Stimulated activated CD8-positive, alpha-beta memory T cell treated with anti-CD3 and anti-CD28 coated beads, Interleukin-12 subunit alpha, Interleukin-12 subunit beta, amount 100 ng/mL, for 1 hour (primary cell): ENCODE measurements at regions not wholly inside any gene's neighbourhood (a gene's known extent, or its start where the extent isn't known, plus 50 kb on each side); places are given as distances from the start of the nearest gene placed in this dataset.
"Not testable (repeated sequence)": the region's sequence is repeated elsewhere in the genome, so short reads cannot be mapped to it uniquely, and the experiment has no call there.

Experiments
- DNase-seq: peaks from one replicate; pipeline ENCODE4 v3.0.0-alpha.2; 2020; ENCODE audit warnings: low read depth

DNA sequence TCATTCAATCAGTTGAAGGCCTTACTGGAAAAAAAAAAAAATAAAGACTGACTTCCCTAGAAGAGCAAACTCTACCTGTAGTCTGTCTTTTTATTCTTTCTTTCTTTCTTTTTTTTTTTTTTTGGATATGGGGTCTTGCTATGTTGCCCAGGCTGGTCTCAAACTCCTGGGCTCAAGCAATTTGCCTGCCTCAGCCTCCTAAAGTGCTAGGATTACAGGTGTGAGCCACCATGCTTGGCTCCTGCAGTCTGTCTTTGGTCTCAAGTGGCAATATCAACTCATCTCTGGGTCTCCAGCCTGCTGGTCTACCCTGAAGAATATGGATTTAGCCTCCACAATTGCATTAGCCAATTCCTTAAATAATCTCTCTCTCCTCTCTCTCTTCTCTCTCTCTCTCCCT is 167.7 kb upstream of the P2RY1 start:
- DNase-seq, result no peak

DNA sequence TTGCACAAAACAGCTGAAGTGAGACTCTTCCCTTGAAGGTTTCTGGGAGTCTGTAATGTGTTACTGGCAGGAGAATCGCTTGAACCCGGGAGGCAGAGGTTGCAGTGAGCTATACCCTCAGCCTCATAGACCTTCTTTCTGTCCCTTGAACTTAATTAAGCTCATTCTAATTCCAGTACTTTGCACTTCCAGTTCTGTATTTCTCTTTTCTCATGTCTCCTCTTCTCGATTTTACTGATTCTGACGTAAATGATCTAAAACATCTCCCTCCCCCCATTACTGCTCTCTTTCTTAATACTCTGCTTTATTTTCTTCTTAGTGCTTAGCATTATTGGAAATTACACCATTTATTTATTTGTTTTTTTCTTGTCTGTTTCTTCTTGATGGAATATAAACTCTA is 165.4 kb upstream of the P2RY1 start:
- no peak for DNase-seq

DNA sequence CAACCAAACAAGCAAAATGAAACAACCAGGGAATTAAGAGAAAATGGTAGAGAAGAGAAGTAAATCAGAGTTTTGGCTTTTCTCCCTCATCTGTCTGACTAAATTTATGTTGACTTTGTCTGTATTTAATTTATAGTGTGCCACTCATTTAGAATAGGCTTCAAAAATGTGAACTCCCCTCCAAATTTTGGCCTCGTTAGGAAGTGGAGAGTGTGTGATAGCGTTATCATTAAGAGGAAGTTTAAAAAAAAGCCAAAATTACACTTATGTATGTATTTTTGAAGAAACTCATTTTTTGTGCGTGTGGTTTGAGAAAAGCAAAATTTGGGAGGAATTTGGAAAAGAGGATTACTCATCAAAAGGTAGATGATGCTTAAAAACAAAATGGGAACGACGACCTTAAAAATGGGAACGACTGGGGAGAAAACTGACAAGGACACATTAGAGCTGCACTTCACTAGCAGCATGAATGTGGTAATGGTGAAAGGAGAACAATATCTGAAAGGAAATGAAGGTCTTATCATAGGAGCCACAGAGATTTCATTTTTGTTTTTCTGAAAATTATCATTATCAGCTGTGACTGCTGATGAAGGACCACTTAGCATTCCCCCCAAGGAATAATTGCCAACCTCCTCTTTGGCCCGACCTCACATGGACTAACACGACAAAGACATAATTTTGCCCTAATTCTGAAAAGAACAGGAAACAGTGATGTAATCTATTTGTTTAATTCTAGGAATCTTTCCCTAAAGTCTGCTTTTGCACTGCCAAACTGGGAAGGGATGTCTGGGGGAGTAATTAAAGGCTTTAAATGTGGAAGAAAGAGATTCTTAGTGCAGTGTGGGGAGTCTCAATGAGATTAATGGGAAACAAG is 163.2 kb upstream of the P2RY1 start:
- no peak for DNase-seq

DNA sequence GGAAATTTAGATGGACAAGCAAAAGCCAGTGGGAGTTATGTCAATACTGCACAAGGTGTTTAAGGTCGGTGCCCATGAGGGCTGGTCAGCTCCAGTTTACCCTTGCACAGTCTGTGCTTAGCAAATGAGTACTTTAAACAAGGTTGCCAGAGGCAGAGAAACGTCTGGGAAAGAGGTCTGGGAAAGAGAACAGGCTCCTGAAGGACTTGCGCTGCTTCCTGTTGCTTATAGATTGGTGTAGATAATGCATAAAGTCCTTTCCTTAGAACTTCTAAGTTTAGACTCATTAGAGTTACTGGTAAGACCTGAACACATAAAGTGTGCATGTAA is 162.6 kb upstream of the P2RY1 start:
- DNase-seq, result no peak

DNA sequence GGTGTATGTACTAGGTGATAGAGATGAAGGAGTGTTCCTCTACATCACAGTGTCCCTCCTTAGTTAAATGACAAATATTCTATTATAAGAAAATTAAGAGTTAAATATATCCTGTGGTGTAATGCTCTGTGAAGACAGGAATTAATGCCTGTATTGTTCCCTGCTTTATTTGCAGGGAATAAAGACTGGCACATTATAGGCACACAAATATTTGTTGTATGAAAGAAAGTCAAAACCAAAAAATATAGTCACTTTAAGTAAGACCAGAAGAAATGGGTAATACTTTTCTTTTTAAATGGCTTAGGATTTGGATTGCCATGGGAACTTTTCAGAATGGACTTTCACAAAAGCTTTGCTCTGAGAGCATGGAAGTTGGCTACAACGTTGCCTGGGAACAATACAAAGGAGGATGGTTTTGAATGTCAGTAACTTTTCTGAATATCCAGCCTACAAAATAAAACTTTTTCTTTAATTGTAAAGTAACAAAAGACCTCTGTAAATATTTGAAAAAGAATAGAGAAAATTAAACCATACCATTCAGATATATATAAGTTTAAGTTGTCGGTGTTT is 158.0 kb upstream of the P2RY1 start:
- no peak for DNase-seq

DNA sequence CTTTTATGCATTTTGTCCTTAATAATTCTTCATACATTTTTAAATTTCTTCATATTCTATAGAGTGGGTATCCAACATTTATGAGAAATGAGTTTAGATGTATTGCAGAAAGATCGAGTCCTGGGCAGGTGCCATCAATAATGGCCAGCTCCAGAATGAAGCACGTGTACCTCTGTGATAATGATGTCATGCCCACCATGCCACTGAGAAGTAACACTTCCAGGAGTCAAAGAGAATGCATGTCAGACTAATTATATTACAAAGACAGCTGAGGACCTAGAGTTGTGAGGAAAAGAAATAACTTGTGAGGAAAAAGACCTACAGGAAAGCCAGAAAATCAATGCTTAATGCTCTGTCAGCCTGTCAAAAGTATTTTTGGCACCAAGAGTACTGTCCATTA is 157.4 kb upstream of the P2RY1 start:
- DNase-seq, result no peak

DNA sequence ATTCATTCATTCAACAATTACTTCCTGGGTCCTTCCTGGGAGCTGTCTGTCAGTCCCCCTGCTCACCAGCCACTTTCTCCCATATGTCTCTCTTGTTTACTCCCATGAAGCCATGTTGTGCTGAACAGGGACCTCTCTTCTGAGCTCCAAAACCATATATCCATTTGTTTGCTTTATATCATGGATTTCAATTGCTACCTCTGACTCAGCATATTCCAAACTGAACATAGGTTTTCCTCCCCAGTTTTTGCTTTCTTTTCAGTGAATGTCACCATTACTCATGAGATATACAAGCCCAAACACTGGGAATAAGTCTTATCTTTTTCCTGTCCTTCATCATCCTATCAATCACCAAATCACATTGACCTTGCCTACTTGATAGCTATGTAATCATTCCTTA is 152.5 kb upstream of the P2RY1 start:
- no peak for DNase-seq

DNA sequence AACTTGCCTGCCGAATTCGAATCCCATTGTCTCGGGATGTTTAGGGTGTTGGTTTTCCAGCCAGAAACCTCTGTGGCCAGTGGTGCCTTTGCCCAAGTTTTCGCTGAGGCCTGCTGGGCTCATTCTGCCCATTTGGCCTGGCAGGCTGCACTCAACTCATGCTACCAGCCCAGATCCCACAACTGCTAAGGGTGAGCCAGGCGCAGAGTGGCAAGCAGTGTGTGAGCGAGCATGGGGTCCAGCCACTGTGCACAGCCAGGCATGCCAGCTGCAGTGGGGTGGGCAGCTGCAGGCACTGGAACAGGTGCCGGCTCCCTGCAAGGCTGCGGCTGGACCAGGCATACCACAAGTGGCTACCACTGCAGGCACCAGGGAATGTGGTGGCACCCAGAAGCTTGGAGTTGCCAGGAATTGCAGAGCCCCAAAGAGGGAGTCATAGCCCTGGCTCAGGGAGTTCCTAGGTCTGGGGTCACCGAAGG is 151.4 kb upstream of the P2RY1 start:
- DNase-seq, result no peak

DNA sequence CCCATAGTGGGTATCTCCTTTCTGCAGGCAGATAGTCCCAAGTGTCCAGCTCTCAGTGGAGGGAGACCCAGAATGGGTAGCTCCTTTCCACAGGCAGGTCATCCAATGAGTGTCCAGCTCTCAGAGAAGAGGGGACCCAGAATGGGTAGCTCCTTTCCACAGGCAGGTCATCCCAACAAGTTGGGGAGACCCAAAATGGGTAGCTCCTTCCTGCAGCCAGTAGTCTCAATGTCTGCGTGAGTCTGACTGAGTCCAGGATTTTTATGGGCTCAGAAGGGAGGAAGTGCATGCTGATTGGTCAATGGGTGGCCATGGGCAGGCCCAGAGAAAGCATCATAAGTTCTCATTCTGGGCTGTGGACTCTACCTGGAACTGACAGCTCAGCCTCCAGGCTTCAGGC is 150.7 kb upstream of the P2RY1 start:
- no peak for DNase-seq

DNA sequence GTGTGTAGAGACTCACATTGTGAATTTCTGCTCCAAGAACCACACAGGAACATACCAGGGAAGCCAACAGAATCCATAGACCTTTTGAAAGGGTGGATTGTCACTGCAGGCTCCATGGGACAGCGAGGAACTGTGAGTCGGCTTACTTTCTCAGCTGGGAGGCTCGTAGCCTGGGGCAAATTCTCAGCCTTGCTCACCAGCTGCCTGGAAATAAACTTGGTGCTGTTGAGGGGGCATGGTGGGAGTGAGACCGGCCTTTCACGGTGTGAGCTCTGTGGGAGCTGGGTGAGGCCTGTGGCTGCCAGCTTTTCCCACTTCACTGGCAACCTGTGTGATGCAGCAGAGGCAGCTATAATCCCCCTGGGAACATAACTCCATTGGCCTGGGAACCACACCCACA is 146.6 kb upstream of the P2RY1 start:
- no peak for DNase-seq

DNA sequence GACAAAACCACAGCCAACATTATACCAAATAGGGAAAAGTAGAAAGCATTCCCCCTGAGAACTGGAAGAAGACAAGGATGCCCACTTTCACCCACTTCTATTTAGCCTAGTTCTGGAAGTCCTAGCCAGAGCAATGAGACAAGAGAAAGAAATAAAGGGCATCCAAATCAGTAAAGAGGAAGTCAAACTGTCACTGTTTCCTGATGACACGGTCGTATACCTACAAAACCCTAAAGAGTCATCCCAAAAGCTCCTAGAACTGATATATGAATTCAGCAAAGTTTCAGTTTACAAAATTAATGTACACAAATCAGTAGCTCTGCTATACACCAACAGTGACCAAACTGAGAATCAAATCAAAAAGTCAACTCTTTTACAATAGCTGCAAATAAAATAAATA is 142.6 kb upstream of the P2RY1 start:
- not testable (repeated sequence) for DNase-seq

DNA sequence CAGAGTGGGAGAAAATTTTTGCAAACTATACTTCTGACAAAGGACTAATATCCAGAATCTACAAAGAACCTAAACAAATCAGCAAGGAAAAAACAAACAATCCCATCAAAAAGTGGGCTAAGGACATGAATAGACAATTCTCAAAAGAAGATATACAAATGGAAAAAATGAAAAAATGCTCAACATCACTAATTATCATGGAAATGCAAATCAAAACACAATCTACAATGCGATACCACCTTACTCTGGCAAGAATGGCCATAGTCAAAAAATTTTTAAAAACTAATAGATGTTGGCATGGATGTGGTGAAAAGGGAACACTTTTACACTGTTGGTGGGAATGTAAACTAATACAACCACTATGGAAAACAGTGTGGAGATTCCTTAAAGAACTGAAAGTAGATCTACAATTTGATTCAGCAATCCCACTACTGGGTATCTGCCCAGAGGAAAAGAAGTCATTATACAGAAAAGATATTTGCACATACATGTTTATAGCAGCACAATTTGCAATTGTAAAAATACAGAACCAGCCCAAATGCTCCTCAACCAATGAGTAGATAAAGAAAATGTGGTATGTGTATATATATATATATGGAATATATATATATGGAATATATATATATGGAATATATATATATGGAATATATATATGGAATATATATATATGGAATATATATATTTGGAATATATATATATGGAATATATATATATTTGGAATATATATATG is 141.2 kb upstream of the P2RY1 start:
- DNase-seq, result not testable (repeated sequence)

DNA sequence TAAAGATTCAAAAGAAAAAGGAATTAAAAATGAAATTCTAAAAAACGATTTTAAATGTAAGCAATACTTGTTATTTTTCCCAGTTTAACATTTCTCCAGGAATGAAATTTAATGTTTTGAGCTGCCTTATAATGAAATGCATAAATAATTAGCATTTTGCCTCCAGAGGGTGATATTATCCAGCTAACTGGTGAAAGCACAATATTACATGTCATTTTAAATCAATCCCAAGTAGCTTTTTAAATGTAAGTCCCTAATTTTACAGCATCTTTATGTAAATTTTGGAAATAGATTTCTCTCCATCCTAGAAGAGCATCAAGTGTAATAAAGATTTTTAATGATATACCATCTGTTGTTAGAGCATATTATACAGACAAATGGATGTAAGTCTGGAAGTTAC is 139.1 kb upstream of the P2RY1 start:
- DNase-seq, result no peak

DNA sequence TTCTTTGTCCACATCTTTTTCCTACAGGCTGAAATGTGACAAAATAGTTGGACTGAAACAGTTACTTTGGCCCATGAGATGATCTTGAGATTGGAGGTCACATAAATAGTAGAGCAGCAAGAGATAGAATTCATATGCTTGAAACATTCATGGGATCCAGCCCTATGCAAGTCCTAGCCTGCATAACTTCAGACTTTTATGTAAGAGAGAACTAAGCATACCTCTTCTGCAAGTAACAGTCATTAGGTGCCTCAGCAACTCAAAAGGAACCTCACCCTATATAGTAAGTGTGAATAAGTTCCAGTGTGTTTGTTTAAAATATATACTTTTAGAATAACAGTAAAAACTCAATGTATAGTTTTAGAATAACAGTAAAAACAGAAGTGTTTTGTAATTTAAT is 138.0 kb upstream of the P2RY1 start:
- DNase-seq, result no peak

DNA sequence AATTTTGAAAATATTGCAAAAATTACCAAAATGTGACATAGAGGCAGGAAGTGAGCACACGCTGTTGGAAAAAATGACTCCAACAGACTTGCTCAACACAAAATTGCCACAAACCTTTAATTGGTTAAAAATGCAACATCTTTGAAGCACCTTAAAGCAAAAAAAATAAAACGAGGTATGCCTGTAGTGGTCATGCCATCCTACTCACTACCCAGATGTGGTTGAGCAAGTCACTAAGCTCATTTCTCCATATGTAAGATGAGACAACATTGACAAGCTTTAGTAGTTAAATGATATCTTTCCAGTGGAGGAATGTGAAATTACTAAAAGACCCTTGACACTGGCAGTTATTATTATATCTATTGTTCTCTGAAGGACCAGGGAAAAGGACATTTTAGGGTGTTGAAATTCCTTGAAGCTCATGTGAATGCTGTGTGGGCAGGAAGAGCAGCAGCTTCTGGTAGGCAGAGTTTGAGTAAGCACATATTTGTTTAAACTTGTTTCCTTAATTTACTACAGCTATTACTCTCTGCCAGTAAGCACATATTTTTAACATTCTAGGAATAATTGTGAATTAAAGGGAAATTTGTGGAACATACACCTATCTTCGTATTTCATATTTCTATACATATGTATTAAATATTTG is 131.6 kb upstream of the P2RY1 start:
- no peak for DNase-seq

DNA sequence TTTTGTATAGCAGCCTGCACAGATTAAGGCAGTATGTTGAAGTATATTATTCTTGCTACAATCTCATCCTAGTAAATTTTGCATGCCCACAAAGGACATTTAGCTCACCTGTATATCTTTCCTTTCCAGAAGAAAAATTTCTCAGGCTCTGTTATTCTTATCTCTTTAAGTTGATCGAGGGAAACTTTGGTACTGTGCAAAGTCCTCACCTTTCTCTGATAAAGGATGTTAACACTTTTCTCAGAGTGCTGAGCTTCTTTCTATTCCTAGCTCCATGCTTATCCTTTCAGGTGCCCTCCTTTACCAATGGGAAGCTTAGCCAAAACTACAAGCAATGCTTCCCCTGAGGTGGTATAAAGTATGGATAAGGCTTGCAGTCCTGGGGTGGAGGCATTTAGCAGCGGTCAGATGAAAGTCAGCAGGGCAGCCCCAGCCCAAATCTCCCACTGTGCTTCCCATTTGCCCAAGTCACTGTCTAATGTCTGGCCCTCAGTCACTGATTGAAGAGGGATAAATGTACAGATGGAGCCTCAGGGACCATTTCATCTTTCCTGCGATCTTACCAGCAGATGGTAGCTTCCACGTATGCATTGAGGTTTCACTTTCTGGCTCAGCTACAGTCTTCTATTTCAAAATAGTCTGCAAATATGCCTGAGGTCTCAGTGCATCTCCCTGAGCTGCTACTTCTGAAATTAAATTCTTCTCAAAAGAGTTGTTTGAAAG is 127.8 kb upstream of the P2RY1 start:
- no peak for DNase-seq

DNA sequence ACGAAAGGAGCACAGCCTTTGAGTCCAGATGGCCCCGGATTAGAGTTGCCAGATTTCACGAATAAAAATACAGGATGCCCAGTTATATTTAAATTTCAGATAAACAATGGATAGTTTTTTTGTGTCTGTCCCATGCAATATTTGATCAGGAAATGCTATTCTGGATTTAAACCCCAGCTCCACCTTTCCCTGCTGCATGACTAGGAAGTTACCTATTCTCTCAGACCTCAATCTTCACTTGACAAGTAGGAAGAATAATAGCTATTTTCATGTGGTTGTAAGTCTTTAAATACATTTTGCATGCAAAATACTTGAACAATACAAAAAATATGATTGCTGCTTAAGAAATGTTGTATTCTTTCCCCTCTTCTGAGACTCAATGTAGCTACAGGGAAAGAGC is 125.3 kb upstream of the P2RY1 start:
- DNase-seq, result no peak

DNA sequence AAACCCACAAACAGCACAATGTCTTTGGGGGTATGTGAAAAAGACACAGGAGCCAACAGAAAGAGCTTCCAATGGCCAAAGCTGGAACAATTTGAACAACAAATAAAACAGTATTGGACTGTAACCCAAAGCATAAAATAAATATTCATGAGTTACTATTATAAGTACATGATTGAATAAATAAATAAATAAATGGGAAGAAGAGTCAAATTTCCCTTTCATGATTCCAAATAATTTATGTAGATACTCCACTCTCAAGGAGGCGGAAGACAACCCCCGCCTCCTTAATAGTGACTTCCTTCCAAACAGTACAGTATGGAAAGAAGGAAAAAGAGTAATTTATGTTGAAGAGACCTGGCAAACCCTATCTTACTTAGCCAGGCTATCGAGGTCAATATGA is 124.4 kb upstream of the P2RY1 start:
- DNase-seq, result no peak

DNA sequence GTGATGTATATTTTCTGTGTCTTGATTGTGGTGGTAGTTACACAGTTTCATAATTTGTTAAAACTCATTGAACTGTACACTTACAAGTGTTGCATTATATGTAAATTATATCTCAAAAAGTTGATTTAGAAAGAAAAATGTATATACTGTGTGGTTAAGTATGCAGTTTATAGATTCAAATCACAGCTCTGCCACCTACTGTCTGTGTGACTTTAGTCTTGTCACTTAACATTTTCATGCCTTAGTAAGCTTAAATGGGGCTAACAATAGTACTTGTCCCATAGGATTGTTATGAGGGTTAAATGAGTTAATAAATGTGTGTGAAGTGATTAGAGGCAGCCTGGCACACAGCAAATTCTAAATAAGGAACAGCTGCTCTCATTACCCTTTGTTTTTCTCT is 120.9 kb upstream of the P2RY1 start:
- DNase-seq, result no peak

DNA sequence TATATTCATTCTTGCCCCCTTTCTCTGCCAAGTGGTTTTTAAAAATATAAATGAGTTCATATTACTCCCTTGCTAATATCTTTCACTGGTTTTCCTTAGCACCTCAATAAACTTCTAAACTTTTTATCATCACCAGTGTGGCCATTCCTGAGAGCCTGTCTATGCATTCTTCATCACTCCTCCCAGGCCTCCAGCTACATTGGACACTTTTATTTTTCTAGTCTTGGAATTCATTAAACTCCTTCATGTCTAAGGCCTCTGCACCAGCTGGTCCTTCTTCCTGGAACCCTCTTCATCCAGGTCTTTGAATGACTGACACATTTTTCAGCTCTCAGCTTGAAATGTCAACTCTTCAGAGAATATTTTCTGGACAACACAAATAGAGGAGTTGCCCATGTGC is 120.4 kb upstream of the P2RY1 start:
- DNase-seq, result no peak

DNA sequence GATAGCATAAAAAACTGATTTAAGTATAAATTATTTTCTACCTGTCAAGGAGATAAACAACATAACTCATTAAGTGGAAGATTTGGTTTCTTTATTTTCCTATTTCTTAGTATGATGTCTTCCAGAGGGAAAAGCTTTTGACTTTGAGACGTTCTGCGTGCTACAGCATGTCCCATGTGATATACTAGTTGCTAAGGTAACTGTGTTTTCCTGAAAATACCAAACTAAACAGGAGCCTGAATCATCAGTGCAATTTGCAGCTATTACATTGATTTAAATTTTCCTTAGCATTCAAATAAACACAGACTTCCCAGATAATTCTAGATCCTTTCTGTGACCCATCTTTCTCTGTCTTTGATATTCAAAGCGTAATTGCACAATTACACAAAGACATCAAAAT is 117.7 kb upstream of the P2RY1 start:
- DNase-seq, result no peak

DNA sequence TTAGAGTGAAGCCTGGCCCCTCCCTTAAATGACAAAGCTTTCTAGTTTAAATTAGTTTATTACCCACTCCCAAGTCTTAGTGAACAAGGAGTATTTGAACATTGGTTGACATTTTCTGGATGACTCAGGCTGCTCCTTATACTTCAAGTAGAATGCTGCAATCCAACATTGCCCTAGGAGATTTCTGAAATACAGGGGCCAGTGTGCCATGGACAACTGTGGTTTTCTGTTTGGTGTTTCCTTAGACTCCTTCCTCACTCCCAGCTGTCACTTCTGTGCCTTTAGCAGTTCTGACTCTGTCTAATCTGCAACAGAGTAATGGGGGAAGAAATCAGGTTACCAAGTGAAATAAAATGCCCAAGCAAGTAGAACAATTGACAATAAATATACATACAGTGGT is 116.1 kb upstream of the P2RY1 start:
- DNase-seq, result no peak
